ENCODE measurements at regions not wholly inside any gene's neighbourhood (a gene's known extent, or its start where the extent isn't known, plus 50 kb on each side); places are given as distances from the start of the nearest gene placed in this dataset.

DNA sequence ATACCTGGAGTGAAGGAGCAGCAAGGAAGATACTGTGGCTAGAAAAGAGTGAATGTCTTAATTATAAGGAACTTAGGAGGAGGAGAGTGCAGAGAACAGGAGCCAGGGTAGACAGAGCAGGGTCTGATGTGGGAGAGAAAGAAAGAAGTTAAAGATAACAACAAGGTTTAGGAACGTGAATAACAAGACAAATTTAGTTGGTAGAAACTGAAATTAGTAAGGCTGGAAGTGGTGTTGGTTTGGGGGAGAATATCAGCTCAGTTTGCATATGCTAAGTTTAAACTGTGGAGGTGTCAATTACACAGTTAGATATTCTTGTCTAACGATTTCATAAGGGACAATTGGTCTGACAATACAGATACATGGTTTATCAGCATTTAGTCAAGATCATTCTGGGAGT, 1123.7 kb upstream of the PABPC4L start:
- 47 to 52% methylated on average over 2 of the region's 2 CpGs for WGBS, 2 donors
- Histone ChIP-seq H3K27me3 (no peaks in the 10 kb centered on the region), H3K9me3 (no peaks in the 10 kb centered on the region), H3K36me3 (no peaks in the 10 kb centered on the region), H3K27ac (no peak overlapping the region), H3K4me1 (no peaks in the 10 kb centered on the region), H3K4me3 (no peak overlapping the region)
- TF ChIP-seq EP300 (IDR thresholded peaks at IDR 0.05) (no peak), POLR2A (IDR thresholded peaks at IDR 0.05) (no peak), POLR2AphosphoS5 (IDR thresholded peaks at IDR 0.05) (no peak)
- TF ChIP-seq, protein P1, sequence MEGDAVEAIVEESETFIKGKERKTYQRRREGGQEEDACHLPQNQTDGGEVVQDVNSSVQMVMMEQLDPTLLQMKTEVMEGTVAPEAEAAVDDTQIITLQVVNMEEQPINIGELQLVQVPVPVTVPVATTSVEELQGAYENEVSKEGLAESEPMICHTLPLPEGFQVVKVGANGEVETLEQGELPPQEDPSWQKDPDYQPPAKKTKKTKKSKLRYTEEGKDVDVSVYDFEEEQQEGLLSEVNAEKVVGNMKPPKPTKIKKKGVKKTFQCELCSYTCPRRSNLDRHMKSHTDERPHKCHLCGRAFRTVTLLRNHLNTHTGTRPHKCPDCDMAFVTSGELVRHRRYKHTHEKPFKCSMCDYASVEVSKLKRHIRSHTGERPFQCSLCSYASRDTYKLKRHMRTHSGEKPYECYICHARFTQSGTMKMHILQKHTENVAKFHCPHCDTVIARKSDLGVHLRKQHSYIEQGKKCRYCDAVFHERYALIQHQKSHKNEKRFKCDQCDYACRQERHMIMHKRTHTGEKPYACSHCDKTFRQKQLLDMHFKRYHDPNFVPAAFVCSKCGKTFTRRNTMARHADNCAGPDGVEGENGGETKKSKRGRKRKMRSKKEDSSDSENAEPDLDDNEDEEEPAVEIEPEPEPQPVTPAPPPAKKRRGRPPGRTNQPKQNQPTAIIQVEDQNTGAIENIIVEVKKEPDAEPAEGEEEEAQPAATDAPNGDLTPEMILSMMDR (IDR thresholded peaks at IDR 0.05): no peak
- no peak for ATAC-seq (ENCODE audit: low FRiP score in 2 of 2)
- DNase-seq: no peak

DNA sequence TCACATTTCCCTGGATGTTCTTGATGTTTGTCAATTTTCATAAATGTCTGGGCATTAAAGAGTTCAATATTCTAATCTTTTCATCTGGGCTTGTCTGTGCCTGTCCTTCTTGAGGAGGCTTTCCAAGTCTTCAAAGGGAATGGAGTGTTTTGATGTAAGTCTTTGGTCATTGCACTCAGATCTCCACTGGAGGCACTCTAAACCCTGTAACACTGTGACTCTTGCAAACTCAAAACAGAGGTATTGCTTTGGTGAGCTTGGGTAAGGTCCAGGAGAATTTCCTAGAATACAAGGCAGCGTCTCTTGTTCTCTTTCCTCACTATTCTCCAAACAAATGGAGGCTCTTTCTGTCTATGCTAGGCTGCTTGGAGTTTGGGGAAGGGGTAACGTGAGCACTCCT, 1118.1 kb upstream of the PABPC4L start:
- no peaks in the 10 kb centered on the region for H3K27me3 ChIP-seq
- H3K36me3 ChIP-seq: no peaks in the 10 kb centered on the region
- 76 to 80% methylated on average over 1 to 2 of the region's 2 CpGs for WGBS, 2 donors
- DNase-seq: no peak
- no peak overlapping the region for H3K27ac ChIP-seq
- no peaks in the 10 kb centered on the region for H3K4me1 ChIP-seq
- H3K4me3 ChIP-seq: no peak overlapping the region
- no peak for ATAC-seq (ENCODE audit: low FRiP score in 2 of 2)
- TF ChIP-seq, protein P1 (IDR thresholded peaks at IDR 0.05): no peak
- TF ChIP-seq POLR2AphosphoS5 (IDR thresholded peaks at IDR 0.05) (no peak), POLR2A (IDR thresholded peaks at IDR 0.05) (no peak), EP300 (IDR thresholded peaks at IDR 0.05) (no peak)
- no peaks in the 10 kb centered on the region for H3K9me3 ChIP-seq

DNA sequence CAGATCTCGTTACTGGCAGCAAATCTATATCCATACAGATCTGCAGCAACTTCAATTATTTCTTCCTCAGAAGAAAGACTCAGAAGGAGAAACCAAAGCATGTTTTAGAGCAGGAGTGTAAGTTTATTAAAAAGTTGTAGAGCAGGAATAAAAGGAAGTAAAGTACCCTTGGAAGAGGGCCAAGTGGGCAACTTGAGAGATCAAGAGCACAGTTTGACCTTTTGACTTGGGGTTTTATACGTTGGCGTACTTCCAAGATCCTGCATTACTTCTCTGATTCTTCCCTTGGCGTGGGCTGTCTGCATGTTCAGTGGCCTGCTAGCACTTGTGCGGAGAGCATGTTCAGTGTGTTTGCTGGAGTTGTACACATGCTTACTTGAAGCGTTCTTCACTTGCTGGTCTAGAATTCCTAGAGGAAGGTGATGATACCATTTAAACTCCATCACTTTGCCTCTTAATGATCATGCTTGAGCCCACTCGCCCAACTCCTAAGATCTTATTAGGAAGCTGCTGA, 1114.7 kb upstream of the PABPC4L start:
- H3K4me1 ChIP-seq: no peaks in the 10 kb centered on the region
- TF ChIP-seq, protein P1 (IDR thresholded peaks at IDR 0.05): no peak
- TF ChIP-seq POLR2AphosphoS5 (IDR thresholded peaks at IDR 0.05) (no peak), EP300 (IDR thresholded peaks at IDR 0.05) (no peak), POLR2A (IDR thresholded peaks at IDR 0.05) (no peak)
- ATAC-seq (ENCODE audit: low FRiP score in 2 of 2): no peak
- no peak overlapping the region for H3K4me3 ChIP-seq
- H3K27me3 ChIP-seq: no peaks in the 10 kb centered on the region
- 60 to 65% methylated on average over 7 of the region's 7 CpGs for WGBS, 2 donors
- H3K27ac ChIP-seq: no peak overlapping the region
- no peaks in the 10 kb centered on the region for H3K36me3 ChIP-seq
- H3K9me3 ChIP-seq: no peaks in the 10 kb centered on the region
- DNase-seq: peak in 1 of 2 donors; percentile 20

DNA sequence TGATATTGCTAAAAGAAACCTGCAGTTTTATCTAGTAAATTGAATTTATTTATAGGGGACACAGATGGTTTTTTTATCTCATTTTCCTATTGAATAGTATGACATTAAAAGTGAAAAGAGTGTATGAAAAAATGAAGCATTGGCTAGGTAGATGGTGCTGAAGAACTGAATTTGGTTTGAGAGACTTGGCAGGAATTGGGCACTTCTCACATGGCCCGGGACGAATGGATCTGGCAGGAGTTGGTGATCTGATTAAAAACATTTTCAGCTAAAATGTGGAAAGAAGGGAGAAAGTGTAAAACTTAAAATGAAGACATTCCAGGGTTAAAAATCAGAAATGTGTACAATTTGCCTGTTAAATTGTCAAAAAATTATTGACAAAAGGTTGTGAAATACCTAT, 1088.5 kb upstream of the PABPC4L start:
- Histone ChIP-seq H3K4me3 (no peak overlapping the region), H3K4me1 (no peaks in the 10 kb centered on the region), H3K9me3 (no peaks in the 10 kb centered on the region), H3K27ac (no peak overlapping the region), H3K27me3 (no peaks in the 10 kb centered on the region), H3K36me3 (no peaks in the 10 kb centered on the region)
- WGBS, 2 donors: 80 to 82% methylated on average over 2 of the region's 2 CpGs
- ATAC-seq (ENCODE audit: low FRiP score in 2 of 2): no peak
- TF ChIP-seq POLR2AphosphoS5 (IDR thresholded peaks at IDR 0.05) (no peak), POLR2A (IDR thresholded peaks at IDR 0.05) (no peak), EP300 (IDR thresholded peaks at IDR 0.05) (no peak)
- TF ChIP-seq, protein P1 (IDR thresholded peaks at IDR 0.05): no peak
- no peak for DNase-seq

DNA sequence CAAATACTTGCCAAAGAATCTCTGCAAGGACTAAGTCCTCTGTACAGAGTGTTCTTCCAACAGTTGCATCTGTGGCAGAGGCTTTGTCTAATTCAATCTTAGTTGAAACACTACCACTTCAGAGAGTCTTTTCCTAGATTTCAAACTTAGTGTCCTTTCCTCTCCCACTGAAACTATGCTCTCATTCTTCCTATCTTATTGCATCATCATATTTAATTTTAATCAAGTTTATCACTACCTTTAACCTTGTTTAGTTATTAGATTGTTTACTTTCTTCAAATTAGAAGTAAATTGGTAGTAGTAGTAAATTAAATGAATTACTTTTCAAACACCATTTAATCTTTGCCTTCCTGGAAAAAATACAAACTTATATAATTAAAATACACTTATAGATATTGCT, 1082.3 kb upstream of the PABPC4L start:
- H3K9me3 ChIP-seq: no peaks in the 10 kb centered on the region
- ATAC-seq (ENCODE audit: low FRiP score in 2 of 2) (no peak), DNase-seq (no peak)
- H3K27me3 ChIP-seq: no peaks in the 10 kb centered on the region
- H3K27ac ChIP-seq: no peak overlapping the region
- no peaks in the 10 kb centered on the region for H3K36me3 ChIP-seq
- no peaks in the 10 kb centered on the region for H3K4me1 ChIP-seq
- TF ChIP-seq, protein P1 (IDR thresholded peaks at IDR 0.05): no peak
- no peak for TF ChIP-seq POLR2AphosphoS5 (IDR thresholded peaks at IDR 0.05)
- H3K4me3 ChIP-seq: no peak overlapping the region

All from upper lobe of left lung (tissue), 6 donors.